Neural cell (in vitro differentiated cells): ENCODE measurements at regions not wholly inside any gene's neighbourhood (a gene's known extent, or its start where the extent isn't known, plus 50 kb on each side); places are given as distances from the start of the nearest gene placed in this dataset.

Experiments
- H2AFZ ChIP-seq: fragments of 200-600, 300-800 bp; sonication (generic), shearing (Covaris generic); 2 replicates; pipeline ENCODE4 v1.6.0; 2014; ENCODE audit warnings: low read depth, mild to moderate bottlenecking, antibody characterized with exemption, low read length, moderate library complexity
- H3F3A ChIP-seq: fragments of 200-600 bp; shearing (Covaris generic); 2 replicates; pipeline ENCODE4 v1.6.1; 2016; ENCODE audit warnings: mild to moderate bottlenecking, moderate library complexity, mixed read lengths, antibody characterized with exemption, low read length; ENCODE audit not compliant: insufficient read depth, poor library complexity, severe bottlenecking
- H3K27ac ChIP-seq: fragments of 200-600, 300-800 bp; sonication (generic), shearing (Covaris generic); 2 replicates; pipeline ENCODE4 v1.5.1; 2014; ENCODE audit warnings: mild to moderate bottlenecking, low read length, moderate library complexity
- H3K27me3 ChIP-seq: fragments of 300-800, 200-600 bp; sonication (generic), shearing (Covaris generic); 2 replicates; pipeline ENCODE4 v1.6.0; 2014; ENCODE audit warnings: mild to moderate bottlenecking, low read depth, low read length, moderate library complexity; ENCODE audit not compliant: insufficient read depth
- H3K36me3 ChIP-seq: fragments of 300-800, 200-600 bp; sonication (generic), shearing (Covaris generic); 2 replicates; pipeline ENCODE4 v1.5.1; 2014; ENCODE audit warnings: mild to moderate bottlenecking, antibody characterized with exemption, low read length, moderate library complexity; ENCODE audit not compliant: insufficient read depth
- H3K4me2 ChIP-seq: fragments of 300-800, 200-600 bp; sonication (generic), shearing (Covaris generic); 2 replicates; pipeline ENCODE4 v1.6.0; 2014; ENCODE audit warnings: mild to moderate bottlenecking, low read length
- H3K4me3 ChIP-seq: fragments of 300-800, 200-600 bp; sonication (generic), shearing (Covaris generic); 2 replicates; pipeline ENCODE4 v1.5.1; 2014; ENCODE audit warnings: mild to moderate bottlenecking, low read length, moderate library complexity
- H3K79me2 ChIP-seq: fragments of 200-600 bp; shearing (Covaris generic); replicated peaks from 2 replicates; pipeline ENCODE4 v1.6.0; 2014; ENCODE audit warnings: mild to moderate bottlenecking, low read length, moderate library complexity; ENCODE audit not compliant: insufficient read depth
- H3K9ac ChIP-seq: fragments of 300-800, 200-600 bp; sonication (generic), shearing (Covaris generic); 2 replicates; pipeline ENCODE4 v1.6.1; 2016; ENCODE audit warnings: mild to moderate bottlenecking, low read length, mixed read lengths
- H3K9me2 ChIP-seq: fragments of 200-600 bp; shearing (Covaris generic); 2 replicates; pipeline ENCODE4 v1.6.1; 2016; ENCODE audit warnings: mild to moderate bottlenecking, low read length, mixed read lengths; ENCODE audit not compliant: insufficient read depth
- H3K9me3 ChIP-seq: fragments of 200-600, 300-800 bp; sonication (generic), shearing (Covaris generic); 2 replicates; pipeline ENCODE4 v1.6.1; 2016; ENCODE audit warnings: mild to moderate bottlenecking, mixed run types, low read length, moderate library complexity, mixed read lengths
- H4K20me1 ChIP-seq: fragments of 200-600 bp; shearing (Covaris generic); 2 replicates; pipeline ENCODE4 v1.6.1; 2016; ENCODE audit warnings: mild to moderate bottlenecking, mixed run types; ENCODE audit not compliant: insufficient read depth
- CTCF ChIP-seq: fragments of 450-650 bp; IDR thresholded peaks from 2 replicates; pipeline ENCODE4 v1.5.1; 2014; ENCODE audit warnings: antibody characterized with exemption, mild to moderate bottlenecking, moderate library complexity; ENCODE audit not compliant: poor library complexity, severe bottlenecking
- EP300 ChIP-seq: fragments of 450-650 bp; conservative IDR thresholded peaks from 2 replicates; pipeline ENCODE4 v1.6.1; 2014; ENCODE audit warnings: antibody characterized with exemption, mild to moderate bottlenecking, moderate library complexity; ENCODE audit not compliant: poor library complexity, severe bottlenecking
- EZH2 ChIP-seq: fragments of 200-600, 300-800 bp; shearing (Covaris generic), sonication (generic); IDR thresholded peaks from 2 replicates; pipeline ENCODE4 v1.6.1; 2014; ENCODE audit warnings: antibody characterized with exemption, low read length, borderline replicate concordance, mild to moderate bottlenecking; ENCODE audit not compliant: insufficient read depth, poor library complexity, severe bottlenecking
- MXI1 ChIP-seq: fragments of 450-650 bp; conservative IDR thresholded peaks from 2 replicates; pipeline ENCODE4 v1.6.1; 2014; ENCODE audit warnings: antibody characterized with exemption, mild to moderate bottlenecking; ENCODE audit not compliant: poor library complexity, severe bottlenecking
- POLR2AphosphoS5 ChIP-seq: IDR thresholded peaks from 2 replicates; pipeline ENCODE4 v1.6.1; 2012
- RAD21 ChIP-seq: fragments of 450-650 bp; conservative IDR thresholded peaks from 2 replicates; pipeline ENCODE4 v1.6.1; 2014; ENCODE audit warnings: antibody characterized with exemption, mild to moderate bottlenecking, moderate library complexity
- SMC3 ChIP-seq: fragments of 450-650 bp; conservative IDR thresholded peaks from 2 replicates; pipeline ENCODE4 v1.6.1; 2014; ENCODE audit warnings: antibody characterized with exemption, mild to moderate bottlenecking, moderate library complexity; ENCODE audit not compliant: poor library complexity
- TAF1 ChIP-seq: IDR thresholded peaks from 2 replicates; pipeline ENCODE4 v1.6.1; 2012; ENCODE audit warnings: low read depth
- TF ChIP-seq, protein P1 (sequence below): IDR thresholded peaks from 2 replicates; pipeline ENCODE4 v1.6.1; 2012; ENCODE audit warnings: borderline replicate concordance

GRCh38 chr1:157291083-157291482 lies 152.9 kb upstream of the ETV3 start:
- no peaks in the 10 kb centered on the region for H3K9me2 ChIP-seq
- no peak overlapping the region for H3K4me3 ChIP-seq

DNA sequence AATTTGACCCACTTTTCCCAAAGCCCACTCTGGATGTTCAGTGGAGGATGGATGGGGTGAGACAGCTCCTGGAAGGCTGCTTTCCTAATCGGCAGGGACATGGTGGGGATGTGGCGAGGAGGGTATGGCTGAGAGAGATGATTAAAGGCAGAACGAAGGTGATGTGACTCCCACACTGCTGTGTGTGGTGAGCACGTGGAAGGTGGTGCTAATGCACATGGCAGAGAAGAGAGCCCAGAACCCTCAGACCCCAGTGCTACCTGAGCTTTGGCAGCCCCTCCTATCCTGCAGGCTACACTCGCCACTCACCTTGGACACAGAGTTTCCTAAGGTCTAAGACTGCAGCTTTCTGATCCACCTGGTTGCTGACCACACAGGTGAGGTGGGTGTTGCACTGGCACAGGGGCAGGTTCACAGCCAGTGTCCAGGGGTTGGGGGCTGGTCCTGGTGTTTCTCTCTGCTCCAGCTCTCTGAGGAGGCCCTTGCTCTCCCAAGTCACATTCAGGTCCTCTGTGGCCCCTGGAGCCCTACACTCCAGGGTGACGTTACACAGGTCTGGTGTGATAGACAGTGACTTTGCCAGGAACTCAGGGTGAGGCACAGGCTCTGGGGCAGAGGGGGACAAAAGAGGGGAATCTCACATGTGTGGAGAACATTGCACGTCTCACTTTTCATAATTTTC lies 151.4 kb upstream of the ETV3 start:
- Histone ChIP-seq H3K27ac (no peak overlapping the region), H3K27me3 (no peaks in the 10 kb centered on the region), H3K4me3 (no peak overlapping the region), H3K9ac (no peak overlapping the region), H3K9me2 (no peaks in the 10 kb centered on the region), H3K36me3 (no peaks in the 10 kb centered on the region), H3F3A (no peaks in the 10 kb centered on the region), H3K9me3 (no peaks in the 10 kb centered on the region), H3K79me2 (no peaks in the 10 kb centered on the region), H4K20me1 (no peaks in the 10 kb centered on the region), H2AFZ (no peak overlapping the region), H3K4me2 (no peak overlapping the region)
- TF ChIP-seq POLR2AphosphoS5 (no peak), RAD21 (no peak), MXI1 (no peak), EP300 (no peak), TAF1 (no peak), SMC3 (no peak), EZH2 (no peak)
- TF ChIP-seq, protein P1, sequence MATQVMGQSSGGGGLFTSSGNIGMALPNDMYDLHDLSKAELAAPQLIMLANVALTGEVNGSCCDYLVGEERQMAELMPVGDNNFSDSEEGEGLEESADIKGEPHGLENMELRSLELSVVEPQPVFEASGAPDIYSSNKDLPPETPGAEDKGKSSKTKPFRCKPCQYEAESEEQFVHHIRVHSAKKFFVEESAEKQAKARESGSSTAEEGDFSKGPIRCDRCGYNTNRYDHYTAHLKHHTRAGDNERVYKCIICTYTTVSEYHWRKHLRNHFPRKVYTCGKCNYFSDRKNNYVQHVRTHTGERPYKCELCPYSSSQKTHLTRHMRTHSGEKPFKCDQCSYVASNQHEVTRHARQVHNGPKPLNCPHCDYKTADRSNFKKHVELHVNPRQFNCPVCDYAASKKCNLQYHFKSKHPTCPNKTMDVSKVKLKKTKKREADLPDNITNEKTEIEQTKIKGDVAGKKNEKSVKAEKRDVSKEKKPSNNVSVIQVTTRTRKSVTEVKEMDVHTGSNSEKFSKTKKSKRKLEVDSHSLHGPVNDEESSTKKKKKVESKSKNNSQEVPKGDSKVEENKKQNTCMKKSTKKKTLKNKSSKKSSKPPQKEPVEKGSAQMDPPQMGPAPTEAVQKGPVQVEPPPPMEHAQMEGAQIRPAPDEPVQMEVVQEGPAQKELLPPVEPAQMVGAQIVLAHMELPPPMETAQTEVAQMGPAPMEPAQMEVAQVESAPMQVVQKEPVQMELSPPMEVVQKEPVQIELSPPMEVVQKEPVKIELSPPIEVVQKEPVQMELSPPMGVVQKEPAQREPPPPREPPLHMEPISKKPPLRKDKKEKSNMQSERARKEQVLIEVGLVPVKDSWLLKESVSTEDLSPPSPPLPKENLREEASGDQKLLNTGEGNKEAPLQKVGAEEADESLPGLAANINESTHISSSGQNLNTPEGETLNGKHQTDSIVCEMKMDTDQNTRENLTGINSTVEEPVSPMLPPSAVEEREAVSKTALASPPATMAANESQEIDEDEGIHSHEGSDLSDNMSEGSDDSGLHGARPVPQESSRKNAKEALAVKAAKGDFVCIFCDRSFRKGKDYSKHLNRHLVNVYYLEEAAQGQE, result no peak

More at GRCh38 chr1:157291083-157291482, 152.9 kb upstream of the ETV3 start:
- no peaks in the 10 kb centered on the region for H3K79me2 ChIP-seq
- H4K20me1 ChIP-seq, result no peaks in the 10 kb centered on the region
- no peaks in the 10 kb centered on the region for H3K9me3 ChIP-seq
- TF ChIP-seq MXI1 (no peak), EZH2 (no peak), CTCF (no peak), EP300 (no peak), TAF1 (no peak), SMC3 (no peak), POLR2AphosphoS5 (no peak), RAD21 (no peak)
- TF ChIP-seq, protein P1, result no peak
- H3K27ac ChIP-seq, result no peak overlapping the region
- no peaks in the 10 kb centered on the region for H3K36me3 ChIP-seq
- no peaks in the 10 kb centered on the region for H3K27me3 ChIP-seq
- no peak overlapping the region for H3K9ac ChIP-seq
- no peak overlapping the region for H3K4me2 ChIP-seq
- no peak overlapping the region for H2AFZ ChIP-seq
- no peaks in the 10 kb centered on the region for H3F3A ChIP-seq
